Testis (tissue), 2 donors: ENCODE measurements at regions not wholly inside any gene's neighbourhood (a gene's known extent, or its start where the extent isn't known, plus 50 kb on each side); places are given as distances from the start of the nearest gene placed in this dataset.

Experiments
- DNase-seq: peaks from one replicate; pipeline ENCODE4 v3.0.0-alpha.2; 2019
- H3K27ac ChIP-seq, 2 donors: fragments of 200-600 bp; sonication (generic); one replicate each; pipeline ENCODE4 v1.5.1; 2019
- H3K27me3 ChIP-seq: fragments of 200-600 bp; sonication (generic); one replicate; pipeline ENCODE4 v1.5.1; 2019
- H3K36me3 ChIP-seq: fragments of 200-600 bp; sonication (generic); one replicate; pipeline ENCODE4 v1.5.1; 2017; ENCODE audit warnings: low read depth; ENCODE audit errors: missing control alignments
- H3K4me1 ChIP-seq: fragments of 200-600 bp; sonication (generic); one replicate; pipeline ENCODE4 v1.5.1; 2019
- H3K4me3 ChIP-seq, 2 donors: fragments of 200-600 bp; sonication (generic); one replicate each; pipeline ENCODE4 v1.5.1; 2017 to 2019
- H3K9me3 ChIP-seq: fragments of 200-600 bp; sonication (generic); one replicate; pipeline ENCODE4 v1.5.1; 2017
- POLR2A ChIP-seq: fragments of 450-650 bp; IDR thresholded peaks from one replicate; pipeline ENCODE4 v1.6.1; 2017; ENCODE audit warnings: antibody characterized with exemption, mild to moderate bottlenecking, moderate library complexity
- WGBS, 2 donors: methylation state at CpG; one replicate each; pipeline ENCODE4 v1.1.5; 2018; 5-methylcytosine and 5-hydroxymethylcytosine counted together
- intact Hi-C: fragments of 100-400 bp; cut with DNase I; formaldehyde crosslinking; loops from one replicate; pipeline ENCODE4 v1.15.1; 2023; ENCODE audit warnings: low total_unique reads
- TF ChIP-seq, protein P1 (sequence below), 3 experiments: fragments of 450-650 bp in 2 of 3; fragments of 200-600 bp in 1 of 3; sonication (generic) in 1 of 3; IDR thresholded peaks; one replicate each; pipeline ENCODE4 v1.5.1; 2016 to 2019; ENCODE audit warnings: antibody characterized with exemption in 3 of 3, mild to moderate bottlenecking in 2 of 3, moderate library complexity in 1 of 3

DNA sequence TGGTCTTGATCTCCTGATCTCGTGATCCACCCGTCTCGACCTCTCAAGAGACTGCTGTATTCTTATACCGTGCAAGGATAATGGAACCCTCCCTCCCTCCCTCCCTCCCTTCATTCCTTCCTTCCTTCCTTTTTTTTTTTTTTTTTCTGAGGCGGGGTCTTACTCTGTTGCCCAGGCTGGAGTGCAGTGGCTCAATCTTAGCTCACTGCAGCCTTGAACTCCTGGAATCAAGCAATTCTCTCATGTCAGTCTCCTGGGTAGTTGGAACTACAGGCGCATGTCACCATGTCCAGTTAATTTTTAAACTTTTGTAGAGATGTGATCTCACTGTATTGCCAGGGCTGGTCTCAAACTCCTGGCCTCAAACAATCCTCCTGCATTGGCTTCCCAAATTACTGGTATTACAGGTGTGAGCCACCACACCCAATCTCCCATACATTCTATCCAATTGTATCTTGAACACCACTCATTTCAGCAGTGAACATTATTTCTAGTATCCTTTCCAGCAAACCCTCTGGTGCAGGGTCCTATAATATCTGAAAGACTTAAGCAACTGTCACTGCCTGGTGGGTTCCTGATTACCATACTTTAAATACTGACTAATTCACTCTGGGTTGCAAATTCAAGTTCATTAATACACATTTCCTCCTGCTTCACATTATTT lies 210.0 kb upstream of the ZNF217 start:
- WGBS, 2 donors: 88 to 95% methylated on average over 6 of the region's 6 CpGs
- Histone ChIP-seq H3K27ac (no peak overlapping the region), H3K36me3 (no peaks in the 10 kb centered on the region), H3K4me1 (no peaks in the 10 kb centered on the region), H3K27me3 (no peaks in the 10 kb centered on the region), H3K9me3 (no peaks in the 10 kb centered on the region), H3K4me3 (no peak overlapping the region)
- no peak for DNase-seq
- intact Hi-C loops: no loop called here
- no peak for TF ChIP-seq POLR2A
- TF ChIP-seq, protein P1, sequence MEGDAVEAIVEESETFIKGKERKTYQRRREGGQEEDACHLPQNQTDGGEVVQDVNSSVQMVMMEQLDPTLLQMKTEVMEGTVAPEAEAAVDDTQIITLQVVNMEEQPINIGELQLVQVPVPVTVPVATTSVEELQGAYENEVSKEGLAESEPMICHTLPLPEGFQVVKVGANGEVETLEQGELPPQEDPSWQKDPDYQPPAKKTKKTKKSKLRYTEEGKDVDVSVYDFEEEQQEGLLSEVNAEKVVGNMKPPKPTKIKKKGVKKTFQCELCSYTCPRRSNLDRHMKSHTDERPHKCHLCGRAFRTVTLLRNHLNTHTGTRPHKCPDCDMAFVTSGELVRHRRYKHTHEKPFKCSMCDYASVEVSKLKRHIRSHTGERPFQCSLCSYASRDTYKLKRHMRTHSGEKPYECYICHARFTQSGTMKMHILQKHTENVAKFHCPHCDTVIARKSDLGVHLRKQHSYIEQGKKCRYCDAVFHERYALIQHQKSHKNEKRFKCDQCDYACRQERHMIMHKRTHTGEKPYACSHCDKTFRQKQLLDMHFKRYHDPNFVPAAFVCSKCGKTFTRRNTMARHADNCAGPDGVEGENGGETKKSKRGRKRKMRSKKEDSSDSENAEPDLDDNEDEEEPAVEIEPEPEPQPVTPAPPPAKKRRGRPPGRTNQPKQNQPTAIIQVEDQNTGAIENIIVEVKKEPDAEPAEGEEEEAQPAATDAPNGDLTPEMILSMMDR (IDR thresholded peaks at IDR 0.05): no peak

DNA sequence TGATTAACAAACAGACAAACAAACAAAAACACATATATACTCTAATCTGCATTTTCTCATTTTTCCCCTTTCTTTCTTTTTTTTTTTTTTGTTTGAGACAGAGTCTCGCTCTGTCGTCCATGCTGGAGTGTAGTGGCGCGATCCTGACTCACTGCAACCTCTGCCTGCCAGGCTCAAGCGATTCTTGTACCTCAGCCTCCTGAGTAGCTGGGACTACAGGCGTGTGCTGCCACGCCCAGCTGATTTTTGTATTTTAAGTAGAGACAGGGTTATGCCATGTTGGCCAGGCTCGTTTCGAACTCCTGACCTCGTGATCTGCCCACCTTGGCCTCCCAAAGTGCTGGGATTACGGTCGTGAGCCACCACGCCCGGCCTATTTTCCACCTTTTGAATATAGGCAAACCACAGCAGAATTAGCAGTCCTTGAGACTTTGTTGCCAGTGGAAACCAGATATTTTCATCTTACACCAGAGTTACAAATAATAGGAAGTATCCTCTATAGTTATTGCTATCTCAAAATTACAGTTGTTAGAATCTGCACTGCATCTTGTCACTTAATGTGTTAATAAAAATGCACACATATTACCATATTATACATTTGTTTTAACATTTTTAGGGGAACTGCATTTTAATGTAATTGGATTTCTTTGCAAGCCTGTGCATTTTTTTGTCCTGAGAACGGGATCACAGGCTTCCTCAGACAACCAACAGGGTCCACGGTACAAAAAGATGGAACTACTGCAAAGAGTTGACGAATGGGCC lies 208.2 kb upstream of the ZNF217 start:
- WGBS, 2 donors: 88 to 90% methylated on average over 17 of the region's 17 CpGs
- H3K9me3 ChIP-seq: no peaks in the 10 kb centered on the region
- TF ChIP-seq, protein P1 (IDR thresholded peaks at IDR 0.05): no peak
- no peak for TF ChIP-seq POLR2A
- intact Hi-C loops: no loop called here
- no peaks in the 10 kb centered on the region for H3K27me3 ChIP-seq
- no peak for DNase-seq
- no peak overlapping the region for H3K27ac ChIP-seq
- no peaks in the 10 kb centered on the region for H3K36me3 ChIP-seq
- H3K4me1 ChIP-seq: no peaks in the 10 kb centered on the region
- H3K4me3 ChIP-seq: no peak overlapping the region

DNA sequence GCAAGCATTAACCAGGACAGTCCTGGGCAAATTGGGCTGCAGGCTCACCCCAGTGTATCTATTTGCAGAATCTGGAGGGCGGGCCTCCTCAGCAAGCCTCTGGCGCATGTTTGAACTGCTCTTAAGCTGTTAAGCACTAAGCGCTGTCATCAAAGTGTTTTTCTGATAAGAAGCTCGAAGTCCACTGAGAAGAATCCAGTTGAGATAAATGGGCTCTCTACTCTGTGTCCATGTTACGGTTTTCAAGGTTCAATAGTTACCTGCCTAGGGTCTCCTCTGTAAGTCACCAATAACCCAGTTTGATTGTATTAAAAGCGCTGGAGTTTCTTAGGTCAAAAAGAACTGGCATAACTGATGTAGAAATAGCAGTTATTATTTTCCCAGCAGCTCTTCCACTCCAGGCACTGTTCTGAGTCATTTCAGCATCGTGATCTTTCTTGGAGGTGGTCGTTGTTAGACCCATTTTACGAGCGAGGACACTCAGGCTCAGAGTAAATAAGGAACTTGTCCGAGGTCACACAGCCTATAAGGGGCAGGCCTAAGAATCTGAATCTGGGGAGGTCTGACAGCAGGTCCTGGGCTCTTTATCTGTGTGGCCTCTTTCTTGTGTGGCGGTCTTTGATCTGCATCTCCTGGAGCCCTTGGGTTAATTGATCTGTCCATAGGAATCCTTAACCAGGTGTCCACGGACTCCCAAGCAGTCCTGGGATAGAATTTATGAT lies 207.4 kb upstream of the ZNF217 start:
- WGBS, 2 donors: 87 to 88% methylated on average over 13 of the region's 13 CpGs
- no peak overlapping the region for H3K27ac ChIP-seq
- no peak for TF ChIP-seq POLR2A
- TF ChIP-seq, protein P1 (IDR thresholded peaks at IDR 0.05): no peak

DNA sequence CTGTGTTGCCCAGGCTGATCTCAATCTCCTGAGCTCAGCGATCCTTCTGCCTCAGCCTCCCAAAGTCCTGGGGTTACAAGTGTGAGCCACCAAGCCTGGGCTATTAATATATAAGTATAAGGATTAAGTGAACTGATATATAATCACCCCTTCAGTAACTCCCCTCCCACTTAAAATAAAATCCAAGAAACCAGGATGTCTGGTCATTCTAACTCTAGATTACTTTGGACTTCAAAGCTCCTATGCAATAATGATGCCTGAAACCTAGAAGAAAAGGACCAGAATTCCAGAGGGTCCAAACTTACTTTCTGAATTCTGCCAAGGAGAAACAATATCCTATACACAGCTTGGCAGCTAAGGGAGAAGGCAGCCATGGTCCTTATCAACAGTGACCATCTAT lies 206.8 kb upstream of the ZNF217 start:
- Histone ChIP-seq H3K9me3 (no peaks in the 10 kb centered on the region), H3K27ac (no peak overlapping the region), H3K4me3 (no peak overlapping the region), H3K4me1 (no peaks in the 10 kb centered on the region), H3K27me3 (no peaks in the 10 kb centered on the region), H3K36me3 (no peaks in the 10 kb centered on the region)
- TF ChIP-seq, protein P1 (IDR thresholded peaks at IDR 0.05): no peak
- no peak for TF ChIP-seq POLR2A
- intact Hi-C loops: no loop called here
- no peak for DNase-seq
- 86 to 93% methylated on average over 1 of the region's 1 CpG for WGBS, 2 donors

More for the DNA sequence above, 207.4 kb upstream of the ZNF217 start:
- intact Hi-C loops: no loop called here
- Histone ChIP-seq H3K4me3 (no peak overlapping the region), H3K36me3 (no peaks in the 10 kb centered on the region), H3K9me3 (no peaks in the 10 kb centered on the region), H3K27me3 (no peaks in the 10 kb centered on the region), H3K4me1 (no peaks in the 10 kb centered on the region)
- DNase-seq: no peak
